ENCODE measurements at regions not wholly inside any gene's neighbourhood (a gene's known extent, or its start where the extent isn't known, plus 50 kb on each side); places are given as distances from the start of the nearest gene placed in this dataset.

GRCh38 chr20:23198815-23199214, 112.7 kb upstream of the CD93 start:
- TF ChIP-seq, protein P1, sequence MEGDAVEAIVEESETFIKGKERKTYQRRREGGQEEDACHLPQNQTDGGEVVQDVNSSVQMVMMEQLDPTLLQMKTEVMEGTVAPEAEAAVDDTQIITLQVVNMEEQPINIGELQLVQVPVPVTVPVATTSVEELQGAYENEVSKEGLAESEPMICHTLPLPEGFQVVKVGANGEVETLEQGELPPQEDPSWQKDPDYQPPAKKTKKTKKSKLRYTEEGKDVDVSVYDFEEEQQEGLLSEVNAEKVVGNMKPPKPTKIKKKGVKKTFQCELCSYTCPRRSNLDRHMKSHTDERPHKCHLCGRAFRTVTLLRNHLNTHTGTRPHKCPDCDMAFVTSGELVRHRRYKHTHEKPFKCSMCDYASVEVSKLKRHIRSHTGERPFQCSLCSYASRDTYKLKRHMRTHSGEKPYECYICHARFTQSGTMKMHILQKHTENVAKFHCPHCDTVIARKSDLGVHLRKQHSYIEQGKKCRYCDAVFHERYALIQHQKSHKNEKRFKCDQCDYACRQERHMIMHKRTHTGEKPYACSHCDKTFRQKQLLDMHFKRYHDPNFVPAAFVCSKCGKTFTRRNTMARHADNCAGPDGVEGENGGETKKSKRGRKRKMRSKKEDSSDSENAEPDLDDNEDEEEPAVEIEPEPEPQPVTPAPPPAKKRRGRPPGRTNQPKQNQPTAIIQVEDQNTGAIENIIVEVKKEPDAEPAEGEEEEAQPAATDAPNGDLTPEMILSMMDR (IDR thresholded peaks at IDR 0.05; ENCODE audit: unreplicated experiment in 3 of 3): no peak
- peaks cover 2% of the 10 kb centered on the region for H3K4me1 Mint-ChIP-seq
- H3K27me3 Mint-ChIP-seq (ENCODE audit: low read depth): peaks cover 21% of the 10 kb centered on the region
- H3K36me3 Mint-ChIP-seq (ENCODE audit: low read depth): no peaks in the 10 kb centered on the region
- H3K4me3 Mint-ChIP-seq: no peak overlapping the region
- no peaks in the 10 kb centered on the region for H3K9me3 Mint-ChIP-seq
- H3K27ac Mint-ChIP-seq: no peak overlapping the region

DNA sequence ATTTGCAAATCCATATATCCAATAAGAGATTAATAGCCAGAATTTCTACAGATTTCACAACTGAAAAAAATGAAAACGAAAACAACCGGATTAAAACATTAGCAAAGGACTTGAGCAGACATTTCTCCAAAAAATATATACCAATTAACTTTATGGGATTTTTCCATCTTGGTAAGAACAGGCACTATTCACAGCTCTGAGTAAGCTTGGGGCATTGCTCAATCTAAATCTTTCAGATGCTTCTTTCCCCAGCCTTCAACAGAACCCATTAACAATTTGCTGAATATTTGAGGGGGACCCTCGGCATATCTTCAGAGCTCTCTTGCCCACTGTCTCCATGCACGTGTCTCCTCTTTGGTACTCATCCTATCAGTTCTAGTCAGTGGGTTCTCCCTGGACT, 111.7 kb upstream of the CD93 start:
- Mint-ChIP-seq H3K27ac (no peak overlapping the region), H3K4me1 (peaks cover 4% of the 10 kb centered on the region), H3K36me3 (ENCODE audit: low read depth) (no peaks in the 10 kb centered on the region), H3K4me3 (no peak overlapping the region), H3K27me3 (ENCODE audit: low read depth) (peaks cover 21% of the 10 kb centered on the region), H3K9me3 (no peaks in the 10 kb centered on the region)
- TF ChIP-seq, protein P1 (IDR thresholded peaks at IDR 0.05; ENCODE audit: unreplicated experiment in 3 of 3): no peak

- no peak overlapping the region for H3K27ac Mint-ChIP-seq
Measured at GRCh38 chr20:23195636-23196035, 109.5 kb upstream of the CD93 start.

DNA sequence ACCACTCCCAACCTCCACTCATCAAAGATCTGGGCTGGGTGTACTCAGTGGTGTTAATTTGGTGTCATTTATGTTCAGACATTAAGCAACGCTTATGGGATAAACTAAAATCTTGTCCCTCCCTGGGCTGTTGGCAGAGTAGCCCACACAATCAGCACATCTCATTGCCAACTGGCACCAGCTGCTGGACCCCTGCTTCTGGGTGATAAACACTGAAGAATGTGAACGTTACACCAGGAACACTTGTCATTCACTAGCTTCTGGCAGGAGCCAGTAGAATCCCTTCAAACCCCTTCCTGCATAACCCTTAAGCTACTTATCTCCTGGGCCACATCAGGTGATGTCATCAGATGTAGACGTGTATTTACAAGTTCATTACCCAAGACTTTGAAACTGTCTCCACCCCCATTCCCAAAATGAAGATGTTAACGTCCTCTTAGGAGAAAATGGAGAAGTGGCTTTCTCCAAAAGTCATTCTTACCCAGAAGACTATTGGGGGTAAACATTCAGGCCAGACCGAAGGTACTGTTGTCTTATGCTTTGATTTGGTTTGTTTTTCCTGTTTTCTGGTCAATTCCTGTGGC, 107.8 kb upstream of the CD93 start:
- TF ChIP-seq, protein P1 (IDR thresholded peaks at IDR 0.05; ENCODE audit: unreplicated experiment in 3 of 3): no peak
- Mint-ChIP-seq H3K27me3 (ENCODE audit: low read depth) (peaks cover 4% of the 10 kb centered on the region), H3K4me3 (no peak overlapping the region), H3K9me3 (no peaks in the 10 kb centered on the region), H3K27ac (no peak overlapping the region), H3K36me3 (ENCODE audit: low read depth) (no peaks in the 10 kb centered on the region), H3K4me1 (peaks cover 4% of the 10 kb centered on the region)

More at GRCh38 chr20:23195636-23196035, 109.5 kb upstream of the CD93 start:
- Mint-ChIP-seq H3K4me3 (no peak overlapping the region), H3K4me1 (peaks cover 4% of the 10 kb centered on the region), H3K36me3 (ENCODE audit: low read depth) (no peaks in the 10 kb centered on the region), H3K27me3 (ENCODE audit: low read depth) (peaks cover 12% of the 10 kb centered on the region), H3K9me3 (no peaks in the 10 kb centered on the region)
- TF ChIP-seq, protein P1 (IDR thresholded peaks at IDR 0.05; ENCODE audit: unreplicated experiment in 3 of 3): no peak

DNA sequence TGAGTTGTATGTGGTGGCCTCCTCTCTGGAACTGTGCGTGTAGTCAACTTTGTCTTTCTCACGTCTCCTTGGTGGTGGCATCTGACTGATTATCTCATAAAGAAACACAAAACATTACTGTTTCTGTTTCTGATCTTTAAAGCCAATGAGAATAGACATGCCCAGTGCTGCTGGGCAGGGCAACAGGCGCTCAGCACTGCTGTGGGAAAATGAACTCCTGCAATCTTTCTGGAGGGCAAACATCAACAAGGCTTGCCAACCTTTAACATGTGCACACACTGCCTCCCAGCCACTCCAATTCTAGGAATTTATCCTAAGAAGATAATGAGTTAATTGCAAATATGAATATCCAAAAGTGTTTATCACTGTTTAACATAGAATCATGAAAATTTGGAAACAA, 106.3 kb upstream of the CD93 start:
- TF ChIP-seq, protein P1 (IDR thresholded peaks at IDR 0.05; ENCODE audit: unreplicated experiment in 3 of 3): no peak
- no peaks in the 10 kb centered on the region for H3K36me3 Mint-ChIP-seq (ENCODE audit: low read depth)
- H3K4me1 Mint-ChIP-seq: peaks cover 4% of the 10 kb centered on the region
- no peak overlapping the region for H3K4me3 Mint-ChIP-seq
- no peak overlapping the region for H3K27ac Mint-ChIP-seq
- H3K27me3 Mint-ChIP-seq (ENCODE audit: low read depth): peaks cover 4% of the 10 kb centered on the region
- H3K9me3 Mint-ChIP-seq: no peaks in the 10 kb centered on the region

DNA sequence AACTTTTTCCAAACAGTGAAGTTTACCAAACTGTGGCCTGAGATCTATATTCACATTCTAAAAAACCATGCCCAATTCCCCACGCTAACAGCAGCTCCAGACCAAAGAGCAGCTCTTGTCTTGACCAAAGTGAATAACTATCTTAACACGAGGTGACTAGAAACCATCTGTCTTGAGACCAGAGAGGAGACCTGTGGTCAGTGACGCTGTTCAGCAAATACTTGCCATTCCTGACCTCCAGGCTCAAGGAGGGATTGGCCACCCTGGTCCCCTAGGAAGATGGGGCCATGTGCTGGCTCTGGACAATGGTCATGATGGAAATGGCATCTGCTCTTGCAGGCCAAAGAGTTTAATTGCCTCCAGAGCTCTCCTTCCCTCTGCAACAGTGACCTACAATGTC, 104.4 kb upstream of the CD93 start:
- H3K4me3 Mint-ChIP-seq: no peak overlapping the region
- H3K4me1 Mint-ChIP-seq: peaks cover 4% of the 10 kb centered on the region
- no peak overlapping the region for H3K27ac Mint-ChIP-seq
- H3K36me3 Mint-ChIP-seq (ENCODE audit: low read depth): no peaks in the 10 kb centered on the region
- TF ChIP-seq, protein P1 (IDR thresholded peaks at IDR 0.05; ENCODE audit: unreplicated experiment in 3 of 3): no peak
- no peaks in the 10 kb centered on the region for H3K9me3 Mint-ChIP-seq
- H3K27me3 Mint-ChIP-seq (ENCODE audit: low read depth): peaks cover 4% of the 10 kb centered on the region
